Retinal pigment epithelial cell (primary cell): ENCODE measurements at regions not wholly inside any gene's neighbourhood (a gene's known extent, or its start where the extent isn't known, plus 50 kb on each side); places are given as distances from the start of the nearest gene placed in this dataset.

Experiments
- DNase-seq: peaks from one replicate; pipeline ENCODE4 v3.0.0-alpha.2; 2010; ENCODE audit warnings: low read depth
- H3K4me3 ChIP-seq: 2 replicates; pipeline ENCODE4 v1.5.1; 2011; ENCODE audit warnings: mild to moderate bottlenecking, low read length, control low read depth, moderate library complexity
- TF ChIP-seq, protein P1 (sequence below): conservative IDR thresholded peaks from 2 replicates; pipeline ENCODE4 v1.5.1; 2011; ENCODE audit warnings: low read depth, low read length, control low read depth, inconsistent platforms

DNA sequence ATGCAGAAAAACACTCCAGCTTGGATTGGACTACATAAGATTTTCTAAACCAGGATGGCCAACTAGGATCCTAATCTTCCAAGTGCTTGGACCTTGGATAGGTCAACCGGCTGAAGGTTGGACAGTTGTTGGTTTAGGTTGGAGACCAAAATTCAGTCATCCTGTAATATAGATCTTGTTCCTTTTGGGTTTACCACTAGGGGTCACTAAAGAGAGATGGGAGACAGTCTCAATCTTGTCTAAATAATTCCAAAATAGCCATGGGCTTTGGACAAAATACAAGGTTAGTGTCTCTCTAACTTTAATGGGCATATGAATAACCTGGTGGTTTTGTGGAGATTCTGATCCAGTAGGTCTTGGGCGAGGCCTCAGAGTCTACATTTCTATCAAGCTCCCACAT lies 148.7 kb upstream of the ERCC6L2 start:
- TF ChIP-seq, protein P1, sequence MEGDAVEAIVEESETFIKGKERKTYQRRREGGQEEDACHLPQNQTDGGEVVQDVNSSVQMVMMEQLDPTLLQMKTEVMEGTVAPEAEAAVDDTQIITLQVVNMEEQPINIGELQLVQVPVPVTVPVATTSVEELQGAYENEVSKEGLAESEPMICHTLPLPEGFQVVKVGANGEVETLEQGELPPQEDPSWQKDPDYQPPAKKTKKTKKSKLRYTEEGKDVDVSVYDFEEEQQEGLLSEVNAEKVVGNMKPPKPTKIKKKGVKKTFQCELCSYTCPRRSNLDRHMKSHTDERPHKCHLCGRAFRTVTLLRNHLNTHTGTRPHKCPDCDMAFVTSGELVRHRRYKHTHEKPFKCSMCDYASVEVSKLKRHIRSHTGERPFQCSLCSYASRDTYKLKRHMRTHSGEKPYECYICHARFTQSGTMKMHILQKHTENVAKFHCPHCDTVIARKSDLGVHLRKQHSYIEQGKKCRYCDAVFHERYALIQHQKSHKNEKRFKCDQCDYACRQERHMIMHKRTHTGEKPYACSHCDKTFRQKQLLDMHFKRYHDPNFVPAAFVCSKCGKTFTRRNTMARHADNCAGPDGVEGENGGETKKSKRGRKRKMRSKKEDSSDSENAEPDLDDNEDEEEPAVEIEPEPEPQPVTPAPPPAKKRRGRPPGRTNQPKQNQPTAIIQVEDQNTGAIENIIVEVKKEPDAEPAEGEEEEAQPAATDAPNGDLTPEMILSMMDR = peak; percentile 74
- H3K4me3 ChIP-seq = no peak overlapping the region
- DNase-seq = no peak

DNA sequence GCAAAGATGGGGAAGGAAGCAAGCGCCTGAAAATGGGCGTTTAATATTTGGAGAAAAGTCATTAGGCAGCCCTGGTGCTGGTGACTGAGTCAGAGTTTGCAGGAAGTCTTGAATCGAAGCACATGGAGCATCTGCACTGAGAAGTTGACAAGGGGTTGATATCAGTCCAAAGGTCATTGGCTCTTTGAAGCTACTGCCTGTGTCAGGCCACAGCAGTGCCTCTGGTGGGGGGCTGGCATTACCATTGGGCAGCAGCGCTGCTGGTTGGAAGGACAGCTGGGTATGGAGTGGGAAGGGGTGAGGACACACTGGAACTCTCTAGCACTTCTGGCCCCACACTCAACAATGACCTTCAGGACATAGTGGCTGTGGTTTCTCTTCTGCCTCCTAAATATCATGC lies 150.4 kb upstream of the ERCC6L2 start:
- no peak for DNase-seq

DNA sequence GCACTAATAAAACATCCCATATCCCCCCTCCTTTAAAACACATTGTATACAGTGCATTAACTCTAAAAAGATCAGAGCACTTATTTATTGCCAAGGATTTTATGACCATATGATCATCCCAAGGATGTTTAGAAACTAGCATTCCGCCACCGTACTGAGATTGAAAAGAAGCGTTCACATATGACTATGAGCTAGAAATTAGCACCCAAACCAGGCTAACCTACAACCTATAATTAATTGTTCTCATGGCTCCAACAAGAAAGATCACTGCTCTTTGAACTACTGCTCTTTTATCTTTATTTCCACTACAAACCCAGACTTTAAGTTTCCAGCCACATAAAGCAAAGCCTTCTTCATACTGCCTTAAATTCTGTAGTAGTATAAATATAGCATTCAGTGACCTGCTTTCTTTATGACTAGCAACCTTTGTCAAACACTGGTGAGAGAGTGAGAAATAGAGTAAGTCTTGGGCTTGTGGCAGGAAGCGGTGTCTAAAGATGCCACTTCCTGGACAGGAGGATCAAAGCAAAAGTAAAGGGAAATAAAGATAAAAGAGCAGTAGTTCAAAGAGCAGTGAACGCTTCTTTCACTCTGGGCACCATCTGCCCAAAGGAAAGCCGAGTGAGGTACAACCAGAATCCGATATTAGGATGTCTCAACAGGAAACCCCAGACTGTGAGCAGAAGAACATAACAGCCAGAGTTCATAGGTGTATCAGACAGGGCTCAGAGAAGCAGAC lies 151.1 kb upstream of the ERCC6L2 start:
- TF ChIP-seq, protein P1 = no peak
- no peak overlapping the region for H3K4me3 ChIP-seq
- DNase-seq = no peak

More for the DNA sequence above, 150.4 kb upstream of the ERCC6L2 start:
- TF ChIP-seq, protein P1 = no peak
- H3K4me3 ChIP-seq = no peak overlapping the region

DNA sequence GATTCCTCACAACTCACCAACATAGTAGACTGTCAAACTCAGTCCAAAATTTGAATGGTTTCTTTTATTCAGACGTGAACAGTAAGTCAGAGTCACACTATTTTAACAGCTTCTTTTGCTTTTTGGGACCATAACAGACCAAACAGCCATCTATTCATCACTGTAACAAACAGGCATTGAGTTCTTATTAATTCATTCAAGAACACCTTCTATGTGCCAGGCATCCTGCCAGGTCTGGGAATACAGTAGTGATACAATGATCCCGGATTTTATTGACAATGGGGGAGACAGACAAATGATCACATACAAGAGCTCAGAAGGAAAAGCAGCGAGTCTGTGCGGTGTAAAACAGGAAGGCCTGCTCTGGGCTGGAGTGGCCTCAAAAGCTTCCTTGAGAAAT lies 153.3 kb upstream of the ERCC6L2 start:
- no peak overlapping the region for H3K4me3 ChIP-seq
- TF ChIP-seq, protein P1 = no peak
- no peak for DNase-seq

DNA sequence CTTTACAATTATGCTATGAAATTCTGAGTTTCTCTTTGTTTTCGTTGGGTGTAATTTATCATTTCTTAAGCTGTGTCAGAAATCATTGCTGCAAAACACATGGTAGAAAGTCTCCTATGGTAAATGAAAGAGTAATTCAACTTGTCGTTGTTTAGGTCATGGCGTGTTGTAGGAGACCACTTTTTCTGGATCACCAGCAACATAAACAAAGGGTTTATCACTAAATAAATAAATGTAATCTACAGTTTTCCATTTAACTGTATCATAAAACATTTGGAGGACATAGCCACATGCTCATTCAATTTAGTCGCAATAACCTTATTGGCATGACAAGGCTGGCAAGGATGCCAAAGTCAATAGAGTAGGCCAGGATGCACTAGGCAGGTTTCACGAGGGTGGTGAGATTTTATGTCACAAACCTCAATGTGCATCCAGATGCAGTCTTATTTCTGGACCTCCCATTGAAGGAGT lies 154.4 kb upstream of the ERCC6L2 start:
- no peak overlapping the region for H3K4me3 ChIP-seq
- TF ChIP-seq, protein P1 = no peak
- DNase-seq = no peak

DNA sequence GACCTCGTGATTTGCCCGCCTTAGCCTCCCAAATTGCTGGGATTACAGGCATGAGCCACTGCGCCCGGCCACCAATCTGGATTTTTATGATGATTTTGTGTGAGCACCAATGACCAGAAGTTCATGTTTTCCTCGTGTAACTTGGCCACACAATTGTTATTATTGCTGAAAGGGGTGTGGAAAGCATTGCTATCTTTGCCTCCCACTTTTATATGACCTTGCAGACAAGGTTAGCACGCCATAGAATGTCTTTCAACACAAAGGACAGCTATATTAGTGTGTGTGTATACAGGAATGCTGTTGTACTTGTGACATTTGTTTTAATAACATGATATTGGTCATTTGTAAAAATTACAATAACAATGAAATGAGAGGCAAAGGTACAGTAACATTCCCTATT lies 155.0 kb upstream of the ERCC6L2 start:
- TF ChIP-seq, protein P1 = no peak
- no peak overlapping the region for H3K4me3 ChIP-seq
- no peak for DNase-seq

DNA sequence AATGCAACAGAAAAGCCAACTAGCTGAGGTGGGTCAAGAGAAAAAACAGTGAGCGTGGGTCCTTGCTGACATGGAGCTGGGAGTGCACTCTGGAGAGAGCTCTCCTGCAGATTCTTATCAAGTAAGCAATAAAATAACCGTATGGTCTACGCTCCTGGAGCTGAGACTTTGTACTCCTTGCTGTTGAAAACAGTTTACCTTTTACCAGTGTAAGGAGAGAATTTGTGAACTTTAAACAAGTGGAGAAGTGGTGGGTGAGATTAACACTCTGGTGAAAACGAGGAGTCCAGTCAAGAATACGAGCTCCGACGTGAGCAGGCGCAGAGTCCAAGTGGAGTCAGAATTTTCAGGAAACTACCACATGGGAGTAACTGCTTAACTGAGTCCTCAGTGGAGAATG lies 156.1 kb upstream of the ERCC6L2 start:
- H3K4me3 ChIP-seq = no peak overlapping the region
- TF ChIP-seq, protein P1 = no peak
- no peak for DNase-seq
